ENCODE measurements at regions not wholly inside any gene's neighbourhood (a gene's known extent, or its start where the extent isn't known, plus 50 kb on each side); places are given as distances from the start of the nearest gene placed in this dataset.

- TF ChIP-seq CTCF (IDR thresholded peaks at IDR 0.05 in 8 of 11, conservative IDR thresholded peaks at IDR 0.05 in 3 of 11) (no peak), POLR2A (IDR thresholded peaks at IDR 0.05) (no peak), POLR2AphosphoS5 (IDR thresholded peaks at IDR 0.05) (no peak)
Measured at GRCh38 chr10:111873041-111873440, 310.5 kb downstream of the GPAM start.

Data from spleen (tissue), 7 donors.